A673 (cell line): ENCODE measurements at regions not wholly inside any gene's neighbourhood (a gene's known extent, or its start where the extent isn't known, plus 50 kb on each side); places are given as distances from the start of the nearest gene placed in this dataset.

Experiments
- BruUV-seq: library from RNA; stranded (reverse); fragments of 400-500 nt; replicated peaks from 2 replicates; lab custom pipeline; 2021; lab: Mats Ljungman, UMichigan
- CTCF ChIA-PET: fragments of 300-600 bp; sonication (Branson Sonifier 250); formaldehyde crosslinking; loops from one replicate; lab custom pipeline; 2022; ENCODE audit warnings: antibody characterized with exemption; lab: Charles Lee
- POLR2A ChIA-PET: fragments of 300-600 bp; sonication (Branson Sonifier 250); formaldehyde crosslinking; loops from one replicate; lab custom pipeline; 2022; ENCODE audit warnings: antibody characterized with exemption; ENCODE audit not compliant: low non-redundant PET; lab: Charles Lee
- DNase-seq: peaks from one replicate; pipeline ENCODE4 v3.0.0-alpha.2; 2015; ENCODE audit warnings: low spot score
- H3K27ac ChIP-seq: fragments of 200-600 bp; sonication (generic); 2 replicates; pipeline ENCODE4 v1.5.1; 2016; ENCODE audit warnings: mixed run types, low read depth, mild to moderate bottlenecking, mixed read lengths, antibody characterized with exemption, low read length; ENCODE audit not compliant: poor library complexity, severe bottlenecking
- H3K27me3 ChIP-seq: fragments of 200-600 bp; sonication (generic); replicated peaks from 2 replicates; pipeline ENCODE4 v1.6.1; 2017; ENCODE audit warnings: mixed run types, low read depth, mild to moderate bottlenecking, mixed read lengths, antibody characterized with exemption, low read length; ENCODE audit not compliant: insufficient read depth, poor library complexity
- H3K36me3 ChIP-seq: fragments of 200-600 bp; sonication (generic); 2 replicates; pipeline ENCODE4 v1.6.1; 2016; ENCODE audit warnings: mixed run types, mild to moderate bottlenecking, mixed read lengths, antibody characterized with exemption, low read length; ENCODE audit not compliant: insufficient read depth, poor library complexity, severe bottlenecking
- H3K4me1 ChIP-seq: fragments of 200-600 bp; sonication (generic); 2 replicates; pipeline ENCODE4 v1.6.1; 2017; ENCODE audit warnings: mixed run types, mild to moderate bottlenecking, mixed read lengths, antibody characterized with exemption, low read length; ENCODE audit not compliant: insufficient read depth, poor library complexity, severe bottlenecking
- H3K4me3 ChIP-seq: fragments of 200-600 bp; sonication (generic); 2 replicates; pipeline ENCODE4 v1.5.1; 2016; ENCODE audit warnings: low read depth, mixed run types, mild to moderate bottlenecking, mixed read lengths, low read length; ENCODE audit not compliant: poor library complexity, severe bottlenecking
- H3K9me3 ChIP-seq: fragments of 200-600 bp; sonication (generic); 2 replicates; pipeline ENCODE4 v1.6.1; 2016; ENCODE audit warnings: mixed run types, low read depth, mild to moderate bottlenecking, mixed read lengths, antibody characterized with exemption, low read length; ENCODE audit not compliant: poor library complexity, severe bottlenecking
- CTCF ChIP-seq: fragments of 300-800, 200-600 bp; sonication (generic); conservative IDR thresholded peaks from 2 replicates; pipeline ENCODE4 v1.5.1; 2017; ENCODE audit warnings: low read depth, mild to moderate bottlenecking, antibody characterized with exemption, low read length, moderate library complexity, mixed read lengths
- EZH2 ChIP-seq: fragments of 200-600 bp; sonication (generic); IDR thresholded peaks from 2 replicates; pipeline ENCODE4 v1.6.1; 2017; ENCODE audit warnings: borderline replicate concordance, low read depth, mild to moderate bottlenecking, mixed read lengths, antibody characterized with exemption, low read length; ENCODE audit not compliant: poor library complexity, severe bottlenecking
- intact Hi-C: fragments of 100-400 bp; cut with micrococcal nuclease; formaldehyde crosslinking; loops from one replicate; pipeline ENCODE4 v1.10.0; 2022; ENCODE audit not compliant: unreplicated experiment

GRCh38 chr13:109309625-109310363, 476.6 kb downstream of the IRS2 start:
- Histone ChIP-seq H3K27ac (no peak overlapping the region), H3K4me3 (no peak overlapping the region), H3K9me3 (no peaks in the 10 kb centered on the region), H3K27me3 (no peaks in the 10 kb centered on the region), H3K36me3 (no peaks in the 10 kb centered on the region), H3K4me1 (no peaks in the 10 kb centered on the region)
- no peak for DNase-seq
- ChIA-PET CTCF (no interaction called here), POLR2A (no interaction called here)
- TF ChIP-seq CTCF (no peak), EZH2 (no peak)
- intact Hi-C loops = no loop called here
- no TSS peak for BruUV-seq

- H3K4me3 ChIP-seq = no peak overlapping the region
- TF ChIP-seq EZH2 (no peak), CTCF (no peak)
- POLR2A ChIA-PET = no interaction called here
- no peak overlapping the region for H3K27ac ChIP-seq
- CTCF ChIA-PET = no interaction called here
- H3K27me3 ChIP-seq = no peaks in the 10 kb centered on the region
- intact Hi-C loops = no loop called here
- no peaks in the 10 kb centered on the region for H3K9me3 ChIP-seq
- no TSS peak for BruUV-seq
- H3K4me1 ChIP-seq = no peaks in the 10 kb centered on the region
- no peak for DNase-seq
- no peaks in the 10 kb centered on the region for H3K36me3 ChIP-seq
These were observed 479.4 kb downstream of the IRS2 start for GRCh38 chr13:109307027-109307426.

- H3K36me3 ChIP-seq = no peaks in the 10 kb centered on the region
- no peak overlapping the region for H3K4me3 ChIP-seq
- intact Hi-C loops = no loop called here
- no peaks in the 10 kb centered on the region for H3K9me3 ChIP-seq
- no peak overlapping the region for H3K27ac ChIP-seq
- BruUV-seq = no TSS peak
- H3K27me3 ChIP-seq = no peaks in the 10 kb centered on the region
- DNase-seq = no peak
- ChIA-PET CTCF (interaction anchor here (0.9 kb wide), 1 partner anchor 11 kb away, joined by 3 read pairs; no protein-coding TSS in a partner anchor), POLR2A (no interaction called here)
- no peaks in the 10 kb centered on the region for H3K4me1 ChIP-seq
- TF ChIP-seq EZH2 = no peak
- TF ChIP-seq CTCF = no peak
These were observed 484.7 kb downstream of the IRS2 start for GRCh38 chr13:109301726-109302125.
